ENCODE measurements at regions not wholly inside any gene's neighbourhood (a gene's known extent, or its start where the extent isn't known, plus 50 kb on each side); places are given as distances from the start of the nearest gene placed in this dataset.

DNA sequence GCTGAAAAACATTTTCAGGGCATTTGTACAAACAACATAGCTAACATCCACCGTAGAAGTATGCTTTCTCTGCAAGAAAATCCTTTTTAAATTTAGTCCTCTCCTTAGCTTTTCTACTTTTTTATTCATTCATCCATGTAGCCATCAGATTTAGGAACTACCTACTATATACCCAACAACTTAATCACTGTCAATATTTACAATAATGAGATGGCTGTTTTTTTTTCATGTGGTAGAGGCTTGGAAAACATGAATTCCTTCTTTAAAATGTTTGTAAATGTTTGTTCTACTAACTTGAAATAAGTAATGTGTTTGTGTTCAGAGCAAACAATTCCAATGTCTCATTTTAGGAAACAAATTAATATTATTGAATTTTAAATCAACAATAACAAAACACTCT, 78.2 kb upstream of the CAV2 start:
- H3K36me3 ChIP-seq (ENCODE audit: insufficient read depth, low read length): no peaks in the 10 kb centered on the region
- H3F3A ChIP-seq (ENCODE audit: insufficient read depth, low read length): no peaks in the 10 kb centered on the region
- no peaks in the 10 kb centered on the region for H3K9me2 ChIP-seq (ENCODE audit: low read depth, low read length)
- no peaks in the 10 kb centered on the region for H3K27me3 ChIP-seq (ENCODE audit: insufficient read depth, low read length)
- no peak for TF ChIP-seq CTCF (IDR thresholded peaks at IDR 0.05; ENCODE audit: low read length)
- no peak for TF ChIP-seq EZH2 (IDR thresholded peaks at IDR 0.05; ENCODE audit: borderline replicate concordance, low read length)
- no peak overlapping the region for H3K4me2 ChIP-seq (ENCODE audit: low read length)
- no peaks in the 10 kb centered on the region for H4K20me1 ChIP-seq (ENCODE audit: insufficient read depth, low read length)
- H3K4me3 ChIP-seq (ENCODE audit: low read depth, low read length, poor library complexity, severe bottlenecking): no peak overlapping the region
- H2AFZ ChIP-seq (ENCODE audit: low read length): no peak overlapping the region
- H3K27ac ChIP-seq (ENCODE audit: low read depth, low read length, poor library complexity, severe bottlenecking): no peak overlapping the region
- H3K9ac ChIP-seq (ENCODE audit: low read length): no peak overlapping the region
- H3K79me2 ChIP-seq (ENCODE audit: insufficient read depth, low read length): no peaks in the 10 kb centered on the region
- no peaks in the 10 kb centered on the region for H3K4me1 ChIP-seq (ENCODE audit: insufficient read depth, low read length, severe bottlenecking)
- no peaks in the 10 kb centered on the region for H3K9me3 ChIP-seq (ENCODE audit: low read length)

- H3K4me3 ChIP-seq (ENCODE audit: low read depth, low read length, poor library complexity, severe bottlenecking): no peak overlapping the region
- no peaks in the 10 kb centered on the region for H3K79me2 ChIP-seq (ENCODE audit: insufficient read depth, low read length)
- no peak for TF ChIP-seq CTCF (IDR thresholded peaks at IDR 0.05; ENCODE audit: low read length)
- no peak for TF ChIP-seq EZH2 (IDR thresholded peaks at IDR 0.05; ENCODE audit: borderline replicate concordance, low read length)
- H3F3A ChIP-seq (ENCODE audit: insufficient read depth, low read length): no peaks in the 10 kb centered on the region
- no peak overlapping the region for H3K9ac ChIP-seq (ENCODE audit: low read length)
- H2AFZ ChIP-seq (ENCODE audit: low read length): no peak overlapping the region
- H3K4me2 ChIP-seq (ENCODE audit: low read length): no peak overlapping the region
- no peak overlapping the region for H3K27ac ChIP-seq (ENCODE audit: low read depth, low read length, poor library complexity, severe bottlenecking)
- H4K20me1 ChIP-seq (ENCODE audit: insufficient read depth, low read length): no peaks in the 10 kb centered on the region
- H3K4me1 ChIP-seq (ENCODE audit: insufficient read depth, low read length, severe bottlenecking): no peaks in the 10 kb centered on the region
- no peaks in the 10 kb centered on the region for H3K9me3 ChIP-seq (ENCODE audit: low read length)
- H3K27me3 ChIP-seq (ENCODE audit: insufficient read depth, low read length): no peaks in the 10 kb centered on the region
- no peaks in the 10 kb centered on the region for H3K36me3 ChIP-seq (ENCODE audit: insufficient read depth, low read length)
- no peaks in the 10 kb centered on the region for H3K9me2 ChIP-seq (ENCODE audit: low read depth, low read length)
These were observed 76.9 kb upstream of the CAV2 start for GRCh38 chr7:116422683-116423082.

GRCh38 chr7:116423499-116423898, 76.0 kb upstream of the CAV2 start:
- Histone ChIP-seq H3K27ac (ENCODE audit: low read depth, low read length, poor library complexity, severe bottlenecking) (no peak overlapping the region), H2AFZ (ENCODE audit: low read length) (no peak overlapping the region)

More at GRCh38 chr7:116423499-116423898, 76.0 kb upstream of the CAV2 start:
- Histone ChIP-seq H3K4me1 (ENCODE audit: insufficient read depth, low read length, severe bottlenecking) (no peaks in the 10 kb centered on the region), H4K20me1 (ENCODE audit: insufficient read depth, low read length) (no peaks in the 10 kb centered on the region), H3K27me3 (ENCODE audit: insufficient read depth, low read length) (no peaks in the 10 kb centered on the region), H3K36me3 (ENCODE audit: insufficient read depth, low read length) (no peaks in the 10 kb centered on the region), H3K4me2 (ENCODE audit: low read length) (no peak overlapping the region), H3K9me2 (ENCODE audit: low read depth, low read length) (no peaks in the 10 kb centered on the region), H3K9ac (ENCODE audit: low read length) (no peak overlapping the region), H3F3A (ENCODE audit: insufficient read depth, low read length) (no peaks in the 10 kb centered on the region), H3K9me3 (ENCODE audit: low read length) (no peaks in the 10 kb centered on the region), H3K4me3 (ENCODE audit: low read depth, low read length, poor library complexity, severe bottlenecking) (no peak overlapping the region), H3K79me2 (ENCODE audit: insufficient read depth, low read length) (no peaks in the 10 kb centered on the region)
- no peak for TF ChIP-seq EZH2 (IDR thresholded peaks at IDR 0.05; ENCODE audit: borderline replicate concordance, low read length)
- no peak for TF ChIP-seq CTCF (IDR thresholded peaks at IDR 0.05; ENCODE audit: low read length)
